SU-DHL-6 (cell line): ENCODE measurements at regions not wholly inside any gene's neighbourhood (a gene's known extent, or its start where the extent isn't known, plus 50 kb on each side); places are given as distances from the start of the nearest gene placed in this dataset.

Experiments used
- EZH2phosphoT487 ChIP-seq: fragments of 200-600 bp; sonication (generic), shearing (Covaris generic); conservative IDR thresholded peaks from 2 replicates; pipeline ENCODE4 v1.6.1; 2018; ENCODE audit warnings: mild to moderate bottlenecking, antibody characterized with exemption, low read length, moderate library complexity, mixed read lengths
- TF ChIP-seq, protein P1 (sequence below): fragments of 200-600 bp; sonication (generic); IDR thresholded peaks from one replicate; pipeline ENCODE4 v1.5.1; 2017; ENCODE audit warnings: antibody characterized with exemption, mild to moderate bottlenecking, low read length, moderate library complexity; ENCODE audit not compliant: insufficient read depth, poor library complexity, severe bottlenecking

DNA sequence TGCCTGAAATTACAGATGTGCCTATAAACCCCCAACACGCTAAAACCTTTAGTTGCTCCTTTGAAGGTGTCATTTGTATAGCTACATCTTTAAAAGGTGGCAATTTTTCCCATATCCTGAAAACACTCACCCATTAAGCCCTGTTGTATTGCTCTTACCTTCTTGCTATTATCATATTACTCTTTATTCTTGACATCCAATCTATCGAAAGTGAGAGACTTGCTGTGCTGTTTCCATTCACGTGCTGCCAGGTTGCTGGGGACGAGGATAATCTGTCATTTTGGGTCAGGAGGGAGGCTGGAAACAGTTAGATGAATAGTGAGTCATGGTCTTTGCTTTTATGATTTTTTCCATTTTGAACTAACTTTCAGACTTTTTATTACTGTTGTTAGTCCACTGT is 213.0 kb upstream of the PRMT6 start:
- TF ChIP-seq, protein P1, sequence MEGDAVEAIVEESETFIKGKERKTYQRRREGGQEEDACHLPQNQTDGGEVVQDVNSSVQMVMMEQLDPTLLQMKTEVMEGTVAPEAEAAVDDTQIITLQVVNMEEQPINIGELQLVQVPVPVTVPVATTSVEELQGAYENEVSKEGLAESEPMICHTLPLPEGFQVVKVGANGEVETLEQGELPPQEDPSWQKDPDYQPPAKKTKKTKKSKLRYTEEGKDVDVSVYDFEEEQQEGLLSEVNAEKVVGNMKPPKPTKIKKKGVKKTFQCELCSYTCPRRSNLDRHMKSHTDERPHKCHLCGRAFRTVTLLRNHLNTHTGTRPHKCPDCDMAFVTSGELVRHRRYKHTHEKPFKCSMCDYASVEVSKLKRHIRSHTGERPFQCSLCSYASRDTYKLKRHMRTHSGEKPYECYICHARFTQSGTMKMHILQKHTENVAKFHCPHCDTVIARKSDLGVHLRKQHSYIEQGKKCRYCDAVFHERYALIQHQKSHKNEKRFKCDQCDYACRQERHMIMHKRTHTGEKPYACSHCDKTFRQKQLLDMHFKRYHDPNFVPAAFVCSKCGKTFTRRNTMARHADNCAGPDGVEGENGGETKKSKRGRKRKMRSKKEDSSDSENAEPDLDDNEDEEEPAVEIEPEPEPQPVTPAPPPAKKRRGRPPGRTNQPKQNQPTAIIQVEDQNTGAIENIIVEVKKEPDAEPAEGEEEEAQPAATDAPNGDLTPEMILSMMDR = no peak
- no peak for TF ChIP-seq EZH2phosphoT487
